Activated CD8-positive, alpha-beta T cell treated with anti-CD3 and anti-CD28 coated beads for 36 hours (primary cell): ENCODE measurements at regions not wholly inside any gene's neighbourhood (a gene's known extent, or its start where the extent isn't known, plus 50 kb on each side); places are given as distances from the start of the nearest gene placed in this dataset.

ENCODE experiments used
- ATAC-seq: fragments of 200-7000 bp; cut with Tn5 transposase; one replicate; pipeline ENCODE4 v1.10.0; 2021; ENCODE audit warnings: mild to moderate bottlenecking, moderate library complexity
- CTCF ChIA-PET: fragments of 350-600 bp; sonication (Branson Sonifier 250); formaldehyde crosslinking; loops from one replicate; lab custom pipeline; 2021; ENCODE audit warnings: antibody characterized with exemption; lab: Charles Lee
- POLR2A ChIA-PET: fragments of 350-600 bp; sonication (Branson Sonifier 250); formaldehyde crosslinking; loops from one replicate; lab custom pipeline; 2021; ENCODE audit warnings: antibody characterized with exemption; lab: Charles Lee
- DNase-seq: peaks from one replicate; pipeline ENCODE4 v3.0.0-alpha.2; 2020
- H3K27ac Mint-ChIP-seq: one replicate; pipeline ENCODE4 v1.8.0; 2021; ENCODE audit warnings: mild to moderate bottlenecking, mixed read lengths
- H3K27me3 Mint-ChIP-seq: one replicate; pipeline ENCODE4 v1.8.0; 2021; ENCODE audit warnings: mixed read lengths
- H3K36me3 Mint-ChIP-seq: one replicate; pipeline ENCODE4 v1.8.0; 2021; ENCODE audit warnings: low read depth, mixed read lengths
- H3K4me1 Mint-ChIP-seq: one replicate; pipeline ENCODE4 v1.8.0; 2021; ENCODE audit warnings: low read depth, mixed read lengths
- H3K4me3 Mint-ChIP-seq: one replicate; pipeline ENCODE4 v1.8.0; 2021; ENCODE audit warnings: mild to moderate bottlenecking, moderate library complexity, mixed read lengths
- H3K9me3 Mint-ChIP-seq: one replicate; pipeline ENCODE4 v1.8.0; 2021; ENCODE audit warnings: mixed read lengths
- CTCF ChIP-seq: fragments of 200-600 bp; IDR thresholded peaks from one replicate; pipeline ENCODE4 v1.8.0; 2022; ENCODE audit warnings: antibody characterized with exemption, mild to moderate bottlenecking
- intact Hi-C: fragments of 100-400 bp; cut with micrococcal nuclease; formaldehyde crosslinking; loops from one replicate; pipeline ENCODE4 v1.10.0; 2022

- no peak for TF ChIP-seq CTCF
- ChIA-PET POLR2A (no interaction called here), CTCF (no interaction called here)
- H3K9me3 Mint-ChIP-seq: peaks cover 11% of the 10 kb centered on the region
- H3K36me3 Mint-ChIP-seq: no peaks in the 10 kb centered on the region
- no peak overlapping the region for H3K27ac Mint-ChIP-seq
- intact Hi-C loops: no loop called here
- no peaks in the 10 kb centered on the region for H3K4me1 Mint-ChIP-seq
- DNase-seq (no peak), ATAC-seq (no peak)
- H3K4me3 Mint-ChIP-seq: no peak overlapping the region
- no peaks in the 10 kb centered on the region for H3K27me3 Mint-ChIP-seq
These were observed 430.7 kb upstream of the KHDRBS2 start for GRCh38 chr6:62716719-62717118.

GRCh38 chr6:62714112-62714511 is 428.1 kb upstream of the KHDRBS2 start:
- Mint-ChIP-seq H3K27me3 (no peaks in the 10 kb centered on the region), H3K4me1 (no peaks in the 10 kb centered on the region), H3K4me3 (no peak overlapping the region), H3K36me3 (no peaks in the 10 kb centered on the region), H3K27ac (no peak overlapping the region), H3K9me3 (peaks cover 9% of the 10 kb centered on the region)
- POLR2A ChIA-PET: no interaction called here
- CTCF ChIA-PET: no interaction called here
- ATAC-seq (no peak), DNase-seq (no peak)
- no peak for TF ChIP-seq CTCF
- intact Hi-C loops: no loop called here

GRCh38 chr6:62711750-62712149 is 425.7 kb upstream of the KHDRBS2 start:
- no peak overlapping the region for H3K27ac Mint-ChIP-seq
- ChIA-PET POLR2A (no interaction called here), CTCF (no interaction called here)
- no peaks in the 10 kb centered on the region for H3K4me1 Mint-ChIP-seq
- intact Hi-C loops: no loop called here
- ATAC-seq (no peak), DNase-seq (no peak)
- H3K36me3 Mint-ChIP-seq: no peaks in the 10 kb centered on the region
- no peak for TF ChIP-seq CTCF
- H3K9me3 Mint-ChIP-seq: peaks cover 8% of the 10 kb centered on the region
- H3K4me3 Mint-ChIP-seq: no peak overlapping the region
- H3K27me3 Mint-ChIP-seq: no peaks in the 10 kb centered on the region

GRCh38 chr6:62707914-62708313 is 421.9 kb upstream of the KHDRBS2 start:
- ChIA-PET POLR2A (no interaction called here), CTCF (no interaction called here)
- DNase-seq (no peak), ATAC-seq (no peak)
- no peak overlapping the region for H3K4me3 Mint-ChIP-seq
- H3K27me3 Mint-ChIP-seq: no peaks in the 10 kb centered on the region
- intact Hi-C loops: no loop called here
- peaks cover 5% of the 10 kb centered on the region for H3K9me3 Mint-ChIP-seq
- no peaks in the 10 kb centered on the region for H3K36me3 Mint-ChIP-seq
- no peak overlapping the region for H3K27ac Mint-ChIP-seq
- no peak for TF ChIP-seq CTCF
- H3K4me1 Mint-ChIP-seq: no peaks in the 10 kb centered on the region

- Mint-ChIP-seq H3K36me3 (no peaks in the 10 kb centered on the region), H3K9me3 (peaks cover 5% of the 10 kb centered on the region), H3K4me3 (no peak overlapping the region), H3K4me1 (no peaks in the 10 kb centered on the region), H3K27me3 (no peaks in the 10 kb centered on the region), H3K27ac (no peak overlapping the region)
- ATAC-seq (no peak), DNase-seq (no peak)
- POLR2A ChIA-PET: no interaction called here
- TF ChIP-seq CTCF: no peak
- CTCF ChIA-PET: no interaction called here
- intact Hi-C loops: no loop called here
These were observed 421.1 kb upstream of the KHDRBS2 start for GRCh38 chr6:62707156-62707555.
